Neural cell (in vitro differentiated cells): ENCODE measurements at regions not wholly inside any gene's neighbourhood (a gene's known extent, or its start where the extent isn't known, plus 50 kb on each side); places are given as distances from the start of the nearest gene placed in this dataset.

Source experiments
- H2AFZ ChIP-seq: fragments of 200-600, 300-800 bp; sonication (generic), shearing (Covaris generic); 2 replicates; pipeline ENCODE4 v1.6.0; 2014; ENCODE audit warnings: low read depth, mild to moderate bottlenecking, antibody characterized with exemption, low read length, moderate library complexity
- H3F3A ChIP-seq: fragments of 200-600 bp; shearing (Covaris generic); 2 replicates; pipeline ENCODE4 v1.6.1; 2016; ENCODE audit warnings: mild to moderate bottlenecking, moderate library complexity, mixed read lengths, antibody characterized with exemption, low read length; ENCODE audit not compliant: insufficient read depth, poor library complexity, severe bottlenecking
- H3K27ac ChIP-seq: fragments of 200-600, 300-800 bp; sonication (generic), shearing (Covaris generic); 2 replicates; pipeline ENCODE4 v1.5.1; 2014; ENCODE audit warnings: mild to moderate bottlenecking, low read length, moderate library complexity
- H3K27me3 ChIP-seq: fragments of 300-800, 200-600 bp; sonication (generic), shearing (Covaris generic); 2 replicates; pipeline ENCODE4 v1.6.0; 2014; ENCODE audit warnings: mild to moderate bottlenecking, low read depth, low read length, moderate library complexity; ENCODE audit not compliant: insufficient read depth
- H3K36me3 ChIP-seq: fragments of 300-800, 200-600 bp; sonication (generic), shearing (Covaris generic); 2 replicates; pipeline ENCODE4 v1.5.1; 2014; ENCODE audit warnings: mild to moderate bottlenecking, antibody characterized with exemption, low read length, moderate library complexity; ENCODE audit not compliant: insufficient read depth
- H3K4me2 ChIP-seq: fragments of 300-800, 200-600 bp; sonication (generic), shearing (Covaris generic); 2 replicates; pipeline ENCODE4 v1.6.0; 2014; ENCODE audit warnings: mild to moderate bottlenecking, low read length
- H3K4me3 ChIP-seq: fragments of 300-800, 200-600 bp; sonication (generic), shearing (Covaris generic); 2 replicates; pipeline ENCODE4 v1.5.1; 2014; ENCODE audit warnings: mild to moderate bottlenecking, low read length, moderate library complexity
- H3K79me2 ChIP-seq: fragments of 200-600 bp; shearing (Covaris generic); replicated peaks from 2 replicates; pipeline ENCODE4 v1.6.0; 2014; ENCODE audit warnings: mild to moderate bottlenecking, low read length, moderate library complexity; ENCODE audit not compliant: insufficient read depth
- H3K9ac ChIP-seq: fragments of 300-800, 200-600 bp; sonication (generic), shearing (Covaris generic); 2 replicates; pipeline ENCODE4 v1.6.1; 2016; ENCODE audit warnings: mild to moderate bottlenecking, low read length, mixed read lengths
- H3K9me2 ChIP-seq: fragments of 200-600 bp; shearing (Covaris generic); 2 replicates; pipeline ENCODE4 v1.6.1; 2016; ENCODE audit warnings: mild to moderate bottlenecking, low read length, mixed read lengths; ENCODE audit not compliant: insufficient read depth
- H3K9me3 ChIP-seq: fragments of 200-600, 300-800 bp; sonication (generic), shearing (Covaris generic); 2 replicates; pipeline ENCODE4 v1.6.1; 2016; ENCODE audit warnings: mild to moderate bottlenecking, mixed run types, low read length, moderate library complexity, mixed read lengths
- H4K20me1 ChIP-seq: fragments of 200-600 bp; shearing (Covaris generic); 2 replicates; pipeline ENCODE4 v1.6.1; 2016; ENCODE audit warnings: mild to moderate bottlenecking, mixed run types; ENCODE audit not compliant: insufficient read depth
- CTCF ChIP-seq: fragments of 450-650 bp; IDR thresholded peaks from 2 replicates; pipeline ENCODE4 v1.5.1; 2014; ENCODE audit warnings: antibody characterized with exemption, mild to moderate bottlenecking, moderate library complexity; ENCODE audit not compliant: poor library complexity, severe bottlenecking
- EP300 ChIP-seq: fragments of 450-650 bp; conservative IDR thresholded peaks from 2 replicates; pipeline ENCODE4 v1.6.1; 2014; ENCODE audit warnings: antibody characterized with exemption, mild to moderate bottlenecking, moderate library complexity; ENCODE audit not compliant: poor library complexity, severe bottlenecking
- EZH2 ChIP-seq: fragments of 200-600, 300-800 bp; shearing (Covaris generic), sonication (generic); IDR thresholded peaks from 2 replicates; pipeline ENCODE4 v1.6.1; 2014; ENCODE audit warnings: antibody characterized with exemption, low read length, borderline replicate concordance, mild to moderate bottlenecking; ENCODE audit not compliant: insufficient read depth, poor library complexity, severe bottlenecking
- MXI1 ChIP-seq: fragments of 450-650 bp; conservative IDR thresholded peaks from 2 replicates; pipeline ENCODE4 v1.6.1; 2014; ENCODE audit warnings: antibody characterized with exemption, mild to moderate bottlenecking; ENCODE audit not compliant: poor library complexity, severe bottlenecking
- POLR2AphosphoS5 ChIP-seq: IDR thresholded peaks from 2 replicates; pipeline ENCODE4 v1.6.1; 2012
- RAD21 ChIP-seq: fragments of 450-650 bp; conservative IDR thresholded peaks from 2 replicates; pipeline ENCODE4 v1.6.1; 2014; ENCODE audit warnings: antibody characterized with exemption, mild to moderate bottlenecking, moderate library complexity
- REST ChIP-seq: IDR thresholded peaks from 2 replicates; pipeline ENCODE4 v1.6.1; 2012; ENCODE audit warnings: borderline replicate concordance
- SMC3 ChIP-seq: fragments of 450-650 bp; conservative IDR thresholded peaks from 2 replicates; pipeline ENCODE4 v1.6.1; 2014; ENCODE audit warnings: antibody characterized with exemption, mild to moderate bottlenecking, moderate library complexity; ENCODE audit not compliant: poor library complexity
- TAF1 ChIP-seq: IDR thresholded peaks from 2 replicates; pipeline ENCODE4 v1.6.1; 2012; ENCODE audit warnings: low read depth

- Histone ChIP-seq H3K27ac (no peak overlapping the region), H3K27me3 (no peaks in the 10 kb centered on the region), H3K36me3 (no peaks in the 10 kb centered on the region), H3K4me2 (no peak overlapping the region), H3K9ac (no peak overlapping the region), H3K9me2 (no peaks in the 10 kb centered on the region), H3F3A (no peaks in the 10 kb centered on the region), H3K4me3 (no peak overlapping the region), H2AFZ (no peak overlapping the region), H3K9me3 (no peaks in the 10 kb centered on the region), H4K20me1 (no peaks in the 10 kb centered on the region), H3K79me2 (no peaks in the 10 kb centered on the region)
- no peak for TF ChIP-seq REST
- TF ChIP-seq MXI1 = no peak
- no peak for TF ChIP-seq SMC3
- no peak for TF ChIP-seq RAD21
- no peak for TF ChIP-seq POLR2AphosphoS5
- TF ChIP-seq EZH2 = no peak
- no peak for TF ChIP-seq CTCF
- no peak for TF ChIP-seq EP300
- no peak for TF ChIP-seq TAF1
Measured at GRCh38 chr7:13692548-13692947, 296.9 kb downstream of the ETV1 start.

GRCh38 chr7:13702251-13702650 is 287.2 kb downstream of the ETV1 start:
- no peak overlapping the region for H3K4me3 ChIP-seq
- H2AFZ ChIP-seq = no peak overlapping the region
- H4K20me1 ChIP-seq = no peaks in the 10 kb centered on the region
- no peak for TF ChIP-seq TAF1
- no peak for TF ChIP-seq RAD21
- no peak for TF ChIP-seq CTCF
- no peak for TF ChIP-seq EZH2
- no peak for TF ChIP-seq EP300
- no peak for TF ChIP-seq SMC3
- TF ChIP-seq POLR2AphosphoS5 = no peak
- no peaks in the 10 kb centered on the region for H3F3A ChIP-seq
- H3K79me2 ChIP-seq = no peaks in the 10 kb centered on the region
- H3K27me3 ChIP-seq = no peaks in the 10 kb centered on the region
- H3K27ac ChIP-seq = no peak overlapping the region
- no peaks in the 10 kb centered on the region for H3K9me2 ChIP-seq
- no peaks in the 10 kb centered on the region for H3K9me3 ChIP-seq
- H3K4me2 ChIP-seq = no peak overlapping the region
- no peaks in the 10 kb centered on the region for H3K36me3 ChIP-seq
- no peak overlapping the region for H3K9ac ChIP-seq
